Neural progenitor cell (in vitro differentiated cells): ENCODE measurements at regions not wholly inside any gene's neighbourhood (a gene's known extent, or its start where the extent isn't known, plus 50 kb on each side); places are given as distances from the start of the nearest gene placed in this dataset.

Experiments
- DNase-seq: peaks from one replicate; pipeline ENCODE4 v3.0.0-alpha.2; 2016; ENCODE audit warnings: low spot score
- H2AFZ ChIP-seq: fragments of 200-600 bp; sonication (generic); replicated peaks from 2 replicates; pipeline ENCODE4 v1.6.1; 2016; ENCODE audit warnings: antibody characterized with exemption
- H3F3A ChIP-seq: fragments of 200-600 bp; sonication (generic); 2 replicates; pipeline ENCODE4 v1.6.1; 2016; ENCODE audit warnings: antibody characterized with exemption, low read depth
- H3K27ac ChIP-seq: fragments of 200-600 bp; sonication (generic); 2 replicates; pipeline ENCODE4 v1.5.1; 2016; ENCODE audit warnings: mild to moderate bottlenecking
- H3K27me3 ChIP-seq: fragments of 200-600 bp; sonication (generic); 2 replicates; pipeline ENCODE4 v1.6.1; 2016; ENCODE audit warnings: mild to moderate bottlenecking, moderate library complexity
- H3K36me3 ChIP-seq: fragments of 200-600 bp; sonication (generic); 2 replicates; pipeline ENCODE4 v1.5.1; 2016
- H3K4me1 ChIP-seq: fragments of 200-600 bp; sonication (generic); 2 replicates; pipeline ENCODE4 v1.6.1; 2016; ENCODE audit warnings: mixed run types
- H3K4me2 ChIP-seq: fragments of 200-600 bp; sonication (generic); 2 replicates; pipeline ENCODE4 v1.6.1; 2016
- H3K4me3 ChIP-seq: fragments of 200-600 bp; sonication (generic); 2 replicates; pipeline ENCODE4 v1.5.1; 2016
- H3K79me2 ChIP-seq: fragments of 200-600 bp; sonication (generic); 2 replicates; pipeline ENCODE4 v1.6.1; 2016; ENCODE audit warnings: low read depth
- H3K9ac ChIP-seq: fragments of 200-600 bp; sonication (generic); 2 replicates; pipeline ENCODE4 v1.6.1; 2016
- H3K9me3 ChIP-seq: fragments of 200-600 bp; sonication (generic); 2 replicates; pipeline ENCODE4 v1.5.1; 2016; ENCODE audit warnings: low read depth
- H4K20me1 ChIP-seq: fragments of 200-600 bp; sonication (generic); 2 replicates; pipeline ENCODE4 v1.6.1; 2016; ENCODE audit warnings: low read depth
- H3K27ac Mint-ChIP-seq: 3 replicates; pipeline ENCODE4 v1.8.0; 2021; ENCODE audit warnings: mixed read lengths
- H3K27me3 Mint-ChIP-seq: 2 replicates; pipeline ENCODE4 v1.8.0; 2022; ENCODE audit warnings: low read depth, mild to moderate bottlenecking, inconsistent platforms, moderate library complexity, mixed read lengths; ENCODE audit not compliant: insufficient read depth
- H3K36me3 Mint-ChIP-seq: 3 replicates; pipeline ENCODE4 v1.8.0; 2021; ENCODE audit warnings: mixed read lengths
- H3K4me1 Mint-ChIP-seq: 3 replicates; pipeline ENCODE4 v1.8.0; 2021; ENCODE audit warnings: mixed read lengths
- H3K4me3 Mint-ChIP-seq: 3 replicates; pipeline ENCODE4 v1.8.0; 2021; ENCODE audit warnings: mild to moderate bottlenecking, moderate library complexity, mixed read lengths
- H3K9me3 Mint-ChIP-seq: 3 replicates; pipeline ENCODE4 v1.8.0; 2020; ENCODE audit warnings: mixed read lengths
- EZH2 ChIP-seq: fragments of 200-600 bp; sonication (generic); IDR thresholded peaks from 2 replicates; pipeline ENCODE4 v1.6.1; 2017; ENCODE audit warnings: antibody characterized with exemption, mild to moderate bottlenecking, moderate library complexity
- EZH2phosphoT487 ChIP-seq: fragments of 200-600 bp; sonication (generic); IDR thresholded peaks from 2 replicates; pipeline ENCODE4 v1.6.1; 2017; ENCODE audit warnings: antibody characterized with exemption
- TF ChIP-seq, protein P1 (sequence below): fragments of 200-600 bp; sonication (generic); IDR thresholded peaks from 2 replicates; pipeline ENCODE4 v1.5.1; 2017; ENCODE audit warnings: antibody characterized with exemption, mild to moderate bottlenecking

GRCh38 chr4:115918149-115918548 is 804.7 kb upstream of the NDST4 start:
- Histone ChIP-seq H2AFZ (no peak overlapping the region), H3K9me3 (no peaks in the 10 kb centered on the region), H4K20me1 (no peaks in the 10 kb centered on the region), H3K9ac (no peak overlapping the region), H3K4me1 (no peaks in the 10 kb centered on the region), H3K79me2 (no peaks in the 10 kb centered on the region), H3K27me3 (no peaks in the 10 kb centered on the region), H3K27ac (no peak overlapping the region), H3K4me3 (no peak overlapping the region), H3K36me3 (no peaks in the 10 kb centered on the region), H3F3A (no peaks in the 10 kb centered on the region), H3K4me2 (no peak overlapping the region)
- Mint-ChIP-seq H3K27me3 (peaks cover 2% of the 10 kb centered on the region), H3K9me3 (no peaks in the 10 kb centered on the region), H3K36me3 (no peaks in the 10 kb centered on the region), H3K4me3 (no peak overlapping the region), H3K4me1 (no peaks in the 10 kb centered on the region), H3K27ac (no peak overlapping the region)
- TF ChIP-seq, protein P1, sequence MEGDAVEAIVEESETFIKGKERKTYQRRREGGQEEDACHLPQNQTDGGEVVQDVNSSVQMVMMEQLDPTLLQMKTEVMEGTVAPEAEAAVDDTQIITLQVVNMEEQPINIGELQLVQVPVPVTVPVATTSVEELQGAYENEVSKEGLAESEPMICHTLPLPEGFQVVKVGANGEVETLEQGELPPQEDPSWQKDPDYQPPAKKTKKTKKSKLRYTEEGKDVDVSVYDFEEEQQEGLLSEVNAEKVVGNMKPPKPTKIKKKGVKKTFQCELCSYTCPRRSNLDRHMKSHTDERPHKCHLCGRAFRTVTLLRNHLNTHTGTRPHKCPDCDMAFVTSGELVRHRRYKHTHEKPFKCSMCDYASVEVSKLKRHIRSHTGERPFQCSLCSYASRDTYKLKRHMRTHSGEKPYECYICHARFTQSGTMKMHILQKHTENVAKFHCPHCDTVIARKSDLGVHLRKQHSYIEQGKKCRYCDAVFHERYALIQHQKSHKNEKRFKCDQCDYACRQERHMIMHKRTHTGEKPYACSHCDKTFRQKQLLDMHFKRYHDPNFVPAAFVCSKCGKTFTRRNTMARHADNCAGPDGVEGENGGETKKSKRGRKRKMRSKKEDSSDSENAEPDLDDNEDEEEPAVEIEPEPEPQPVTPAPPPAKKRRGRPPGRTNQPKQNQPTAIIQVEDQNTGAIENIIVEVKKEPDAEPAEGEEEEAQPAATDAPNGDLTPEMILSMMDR: no peak
- TF ChIP-seq EZH2phosphoT487: no peak
- TF ChIP-seq EZH2: no peak
- DNase-seq: no peak

GRCh38 chr4:115906428-115906827 is 793.0 kb upstream of the NDST4 start:
- H3K4me3 ChIP-seq: no peak overlapping the region
- Mint-ChIP-seq H3K36me3 (no peaks in the 10 kb centered on the region), H3K4me1 (no peaks in the 10 kb centered on the region), H3K27me3 (no peaks in the 10 kb centered on the region), H3K9me3 (peaks cover 8% of the 10 kb centered on the region), H3K27ac (no peak overlapping the region), H3K4me3 (no peak overlapping the region)
- no peaks in the 10 kb centered on the region for H3K9me3 ChIP-seq
- no peaks in the 10 kb centered on the region for H3K27me3 ChIP-seq
- no peaks in the 10 kb centered on the region for H3F3A ChIP-seq
- no peak overlapping the region for H3K27ac ChIP-seq
- H3K36me3 ChIP-seq: no peaks in the 10 kb centered on the region
- TF ChIP-seq EZH2phosphoT487: no peak
- TF ChIP-seq, protein P1: peak; percentile 19
- H3K9ac ChIP-seq: no peak overlapping the region
- no peak overlapping the region for H3K4me2 ChIP-seq
- H3K4me1 ChIP-seq: no peaks in the 10 kb centered on the region
- DNase-seq: no peak
- no peaks in the 10 kb centered on the region for H4K20me1 ChIP-seq
- H3K79me2 ChIP-seq: no peaks in the 10 kb centered on the region
- H2AFZ ChIP-seq: no peak overlapping the region

GRCh38 chr4:115883847-115884246 is 770.4 kb upstream of the NDST4 start:
- Histone ChIP-seq H3K27ac (no peak overlapping the region), H3K36me3 (no peaks in the 10 kb centered on the region), H3K4me1 (no peaks in the 10 kb centered on the region), H3K4me2 (no peak overlapping the region), H4K20me1 (no peaks in the 10 kb centered on the region), H3K79me2 (no peaks in the 10 kb centered on the region), H3K4me3 (no peak overlapping the region), H3F3A (no peaks in the 10 kb centered on the region), H3K27me3 (no peaks in the 10 kb centered on the region), H2AFZ (peak overlapping the region; percentile 36), H3K9me3 (no peaks in the 10 kb centered on the region), H3K9ac (no peak overlapping the region)
- Mint-ChIP-seq H3K36me3 (no peaks in the 10 kb centered on the region), H3K4me1 (no peaks in the 10 kb centered on the region), H3K4me3 (no peak overlapping the region), H3K27me3 (no peaks in the 10 kb centered on the region), H3K9me3 (no peaks in the 10 kb centered on the region), H3K27ac (no peak overlapping the region)
- no peak for TF ChIP-seq EZH2phosphoT487
- TF ChIP-seq, protein P1: no peak
- no peak for TF ChIP-seq EZH2
- DNase-seq: no peak

DNA sequence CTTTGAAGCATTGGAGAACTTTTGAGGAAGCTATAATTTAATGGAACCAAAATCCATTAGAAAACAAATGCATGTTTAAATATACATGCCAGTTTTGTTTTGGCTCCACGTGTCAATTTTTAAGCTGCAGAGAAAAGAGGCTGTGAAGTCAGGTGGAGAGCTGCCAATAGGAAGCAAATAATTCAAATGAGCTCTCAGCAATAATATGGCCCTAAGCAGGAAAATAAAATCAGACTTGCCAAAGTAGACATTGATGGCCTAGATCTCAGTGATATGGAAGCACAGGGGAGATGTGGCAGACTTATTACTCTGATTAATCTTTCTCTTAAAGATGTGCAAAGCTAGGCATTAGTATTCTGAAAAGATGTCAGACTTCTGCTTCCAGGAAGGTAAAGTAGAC is 769.8 kb upstream of the NDST4 start:
- Mint-ChIP-seq H3K9me3 (no peaks in the 10 kb centered on the region), H3K4me1 (no peaks in the 10 kb centered on the region), H3K27ac (no peak overlapping the region), H3K36me3 (no peaks in the 10 kb centered on the region), H3K4me3 (no peak overlapping the region), H3K27me3 (no peaks in the 10 kb centered on the region)
- peak overlapping the region; percentile 36 for H2AFZ ChIP-seq
- H3K79me2 ChIP-seq: no peaks in the 10 kb centered on the region
- H3K4me2 ChIP-seq: no peak overlapping the region
- no peaks in the 10 kb centered on the region for H3K36me3 ChIP-seq
- H3K9ac ChIP-seq: no peak overlapping the region
- H3K27ac ChIP-seq: no peak overlapping the region
- no peaks in the 10 kb centered on the region for H3K9me3 ChIP-seq
- no peak overlapping the region for H3K4me3 ChIP-seq
- no peaks in the 10 kb centered on the region for H3K4me1 ChIP-seq
- H3F3A ChIP-seq: no peaks in the 10 kb centered on the region
- no peaks in the 10 kb centered on the region for H4K20me1 ChIP-seq
- TF ChIP-seq EZH2 (no peak), EZH2phosphoT487 (no peak)
- TF ChIP-seq, protein P1: no peak
- no peak for DNase-seq
- H3K27me3 ChIP-seq: no peaks in the 10 kb centered on the region
